Hepatocyte (in vitro differentiated cells): ENCODE measurements at regions not wholly inside any gene's neighbourhood (a gene's known extent, or its start where the extent isn't known, plus 50 kb on each side); places are given as distances from the start of the nearest gene placed in this dataset.

Experiments used
- DNase-seq: peaks from one replicate; pipeline ENCODE4 v3.0.0-alpha.2; 2016; ENCODE audit warnings: low spot score
- H2AFZ ChIP-seq: fragments of 200-600 bp; sonication (generic); 2 replicates; pipeline ENCODE4 v1.6.0; 2016; ENCODE audit warnings: antibody characterized with exemption, mild to moderate bottlenecking
- H3K27ac ChIP-seq: fragments of 200-600 bp; sonication (generic); 2 replicates; pipeline ENCODE4 v1.5.1; 2016; ENCODE audit warnings: mild to moderate bottlenecking
- H3K27me3 ChIP-seq: fragments of 200-600 bp; sonication (generic); 2 replicates; pipeline ENCODE4 v1.6.1; 2016
- H3K36me3 ChIP-seq: fragments of 200-600 bp; sonication (generic); replicated peaks from 2 replicates; pipeline ENCODE4 v1.5.1; 2016; ENCODE audit warnings: low read depth; ENCODE audit not compliant: insufficient read depth
- H3K4me1 ChIP-seq: fragments of 200-600 bp; sonication (generic); 2 replicates; pipeline ENCODE4 v1.5.1; 2016; ENCODE audit warnings: mild to moderate bottlenecking, moderate library complexity; ENCODE audit not compliant: insufficient read depth
- H3K4me2 ChIP-seq: fragments of 200-600 bp; sonication (generic); 2 replicates; pipeline ENCODE4 v1.6.0; 2016
- H3K4me3 ChIP-seq: fragments of 200-600 bp; sonication (generic); 2 replicates; pipeline ENCODE4 v1.5.1; 2016; ENCODE audit warnings: mild to moderate bottlenecking
- H3K79me2 ChIP-seq: fragments of 200-600 bp; sonication (generic); 2 replicates; pipeline ENCODE4 v1.6.0; 2017; ENCODE audit warnings: mild to moderate bottlenecking
- H3K9me2 ChIP-seq: fragments of 200-600 bp; sonication (generic); replicated peaks from 2 replicates; pipeline ENCODE4 v1.6.0; 2017; ENCODE audit warnings: mild to moderate bottlenecking; ENCODE audit not compliant: insufficient read depth
- H3K9me3 ChIP-seq: fragments of 200-600 bp; sonication (generic); 2 replicates; pipeline ENCODE4 v1.5.1; 2016; ENCODE audit warnings: low read depth, mild to moderate bottlenecking
- H4K20me1 ChIP-seq: fragments of 200-600 bp; sonication (generic); 2 replicates; pipeline ENCODE4 v1.6.0; 2016; ENCODE audit warnings: mild to moderate bottlenecking; ENCODE audit not compliant: insufficient read depth, poor library complexity, severe bottlenecking
- EZH2 ChIP-seq: fragments of 200-600 bp; sonication (generic); IDR thresholded peaks from 2 replicates; pipeline ENCODE4 v1.6.1; 2016; ENCODE audit warnings: antibody characterized with exemption, mild to moderate bottlenecking, borderline replicate concordance
- EZH2phosphoT487 ChIP-seq: fragments of 200-600 bp; sonication (generic); IDR thresholded peaks from one replicate; pipeline ENCODE4 v1.6.1; 2018; ENCODE audit warnings: antibody characterized with exemption, mild to moderate bottlenecking, low read depth, moderate library complexity; ENCODE audit not compliant: unreplicated experiment, severe bottlenecking
- WGBS: methylation state at CpG from one replicate; pipeline ENCODE4 v1.1.6; 2016; ENCODE audit warnings: low lambda C conversion rate; ENCODE audit errors: missing lambda C conversion rate; 5-methylcytosine and 5-hydroxymethylcytosine counted together
- TF ChIP-seq, protein P1 (sequence below): fragments of 200-600 bp; sonication (generic); IDR thresholded peaks from 2 replicates; pipeline ENCODE4 v1.5.1; 2016; ENCODE audit warnings: antibody characterized with exemption, mild to moderate bottlenecking; ENCODE audit not compliant: poor library complexity

DNA sequence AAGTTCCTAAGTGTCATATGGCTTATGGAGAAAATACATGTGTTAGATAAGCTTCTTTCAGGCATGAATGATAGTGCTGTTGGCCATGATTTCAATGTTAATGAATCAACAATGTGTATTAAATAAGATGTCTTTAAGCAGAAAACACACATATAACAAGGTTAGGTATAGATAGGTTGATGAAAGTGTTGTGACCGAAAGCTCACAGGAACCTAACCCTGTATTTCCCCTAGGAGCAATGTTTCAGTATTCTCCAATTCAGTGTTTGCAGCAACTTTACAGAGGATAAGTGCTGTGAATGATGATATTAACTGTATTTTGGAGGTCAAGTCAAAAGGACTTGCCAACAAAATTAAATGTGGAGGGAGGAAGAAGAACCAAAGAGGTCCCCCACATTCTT lies 82.8 kb upstream of the PRDM11 start:
- WGBS = 100% methylated on average over 1 of the region's 1 CpG
- H3K79me2 ChIP-seq = no peaks in the 10 kb centered on the region
- no peak overlapping the region for H3K4me3 ChIP-seq
- no peaks in the 10 kb centered on the region for H4K20me1 ChIP-seq
- no peak for DNase-seq
- TF ChIP-seq EZH2 = no peak
- TF ChIP-seq, protein P1, sequence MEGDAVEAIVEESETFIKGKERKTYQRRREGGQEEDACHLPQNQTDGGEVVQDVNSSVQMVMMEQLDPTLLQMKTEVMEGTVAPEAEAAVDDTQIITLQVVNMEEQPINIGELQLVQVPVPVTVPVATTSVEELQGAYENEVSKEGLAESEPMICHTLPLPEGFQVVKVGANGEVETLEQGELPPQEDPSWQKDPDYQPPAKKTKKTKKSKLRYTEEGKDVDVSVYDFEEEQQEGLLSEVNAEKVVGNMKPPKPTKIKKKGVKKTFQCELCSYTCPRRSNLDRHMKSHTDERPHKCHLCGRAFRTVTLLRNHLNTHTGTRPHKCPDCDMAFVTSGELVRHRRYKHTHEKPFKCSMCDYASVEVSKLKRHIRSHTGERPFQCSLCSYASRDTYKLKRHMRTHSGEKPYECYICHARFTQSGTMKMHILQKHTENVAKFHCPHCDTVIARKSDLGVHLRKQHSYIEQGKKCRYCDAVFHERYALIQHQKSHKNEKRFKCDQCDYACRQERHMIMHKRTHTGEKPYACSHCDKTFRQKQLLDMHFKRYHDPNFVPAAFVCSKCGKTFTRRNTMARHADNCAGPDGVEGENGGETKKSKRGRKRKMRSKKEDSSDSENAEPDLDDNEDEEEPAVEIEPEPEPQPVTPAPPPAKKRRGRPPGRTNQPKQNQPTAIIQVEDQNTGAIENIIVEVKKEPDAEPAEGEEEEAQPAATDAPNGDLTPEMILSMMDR = no peak
- TF ChIP-seq EZH2phosphoT487 = no peak
- H3K27me3 ChIP-seq = no peaks in the 10 kb centered on the region
- no peak overlapping the region for H3K27ac ChIP-seq
- H3K9me2 ChIP-seq = no peaks in the 10 kb centered on the region
- no peak overlapping the region for H2AFZ ChIP-seq
- H3K9me3 ChIP-seq = no peaks in the 10 kb centered on the region
- H3K4me1 ChIP-seq = no peaks in the 10 kb centered on the region
- H3K36me3 ChIP-seq = no peaks in the 10 kb centered on the region
- H3K4me2 ChIP-seq = no peak overlapping the region

DNA sequence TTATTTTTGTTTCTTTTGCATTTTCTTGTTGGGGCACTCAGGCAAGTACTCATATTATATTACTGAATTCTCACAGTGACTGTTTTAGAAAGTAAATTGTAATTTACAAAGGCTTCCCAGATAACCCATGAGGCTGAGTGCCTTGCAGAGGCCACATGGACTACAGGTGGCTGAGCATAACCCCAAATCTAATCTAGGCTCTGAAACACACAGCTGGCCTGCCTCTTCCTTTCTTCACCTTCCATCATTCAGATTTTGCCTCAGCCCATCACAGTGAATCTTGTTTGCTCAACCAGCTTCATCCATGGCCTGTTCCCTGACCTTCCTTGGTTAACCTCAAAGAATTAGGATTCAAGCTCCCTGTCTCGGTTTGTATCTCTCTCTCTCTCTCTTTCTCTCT lies 78.5 kb upstream of the PRDM11 start:
- Histone ChIP-seq H3K27me3 (no peaks in the 10 kb centered on the region), H3K27ac (no peak overlapping the region), H3K36me3 (no peaks in the 10 kb centered on the region), H3K9me2 (no peaks in the 10 kb centered on the region), H3K4me2 (no peak overlapping the region), H3K4me3 (no peak overlapping the region), H3K9me3 (no peaks in the 10 kb centered on the region), H3K4me1 (no peaks in the 10 kb centered on the region), H4K20me1 (no peaks in the 10 kb centered on the region), H3K79me2 (no peaks in the 10 kb centered on the region), H2AFZ (no peak overlapping the region)
- 73% methylated on average over 1 of the region's 1 CpG for WGBS
- no peak for DNase-seq
- TF ChIP-seq EZH2 (no peak), EZH2phosphoT487 (no peak)
- TF ChIP-seq, protein P1 = no peak

DNA sequence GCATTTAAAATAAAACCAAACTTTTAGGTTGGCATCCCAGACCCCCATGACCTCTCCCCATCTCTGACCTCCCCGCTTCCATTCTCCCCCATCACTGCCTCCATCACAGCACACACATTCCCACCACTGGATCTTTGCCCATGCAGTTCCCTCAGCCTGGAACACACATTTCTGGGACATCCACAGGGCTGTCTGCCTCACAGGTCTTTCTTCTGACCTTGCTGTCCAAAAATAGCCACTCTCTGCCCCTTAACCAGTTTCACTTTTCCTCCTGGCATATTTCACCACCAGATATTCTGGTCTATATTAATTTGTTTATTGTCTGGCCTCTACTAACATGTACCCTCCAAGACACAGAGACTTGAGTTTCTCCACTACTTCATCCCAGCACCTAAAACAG lies 75.2 kb upstream of the PRDM11 start:
- no peaks in the 10 kb centered on the region for H3K9me2 ChIP-seq
- no peak for DNase-seq
- H2AFZ ChIP-seq = no peak overlapping the region
- H3K27ac ChIP-seq = no peak overlapping the region
- no peaks in the 10 kb centered on the region for H3K36me3 ChIP-seq
- 93% methylated on average over 1 of the region's 1 CpG for WGBS
- no peaks in the 10 kb centered on the region for H3K4me1 ChIP-seq
- H3K27me3 ChIP-seq = no peaks in the 10 kb centered on the region
- no peaks in the 10 kb centered on the region for H4K20me1 ChIP-seq
- TF ChIP-seq EZH2phosphoT487 = no peak
- TF ChIP-seq, protein P1 = no peak
- no peak overlapping the region for H3K4me2 ChIP-seq
- no peaks in the 10 kb centered on the region for H3K79me2 ChIP-seq
- no peak overlapping the region for H3K4me3 ChIP-seq
- H3K9me3 ChIP-seq = no peaks in the 10 kb centered on the region

DNA sequence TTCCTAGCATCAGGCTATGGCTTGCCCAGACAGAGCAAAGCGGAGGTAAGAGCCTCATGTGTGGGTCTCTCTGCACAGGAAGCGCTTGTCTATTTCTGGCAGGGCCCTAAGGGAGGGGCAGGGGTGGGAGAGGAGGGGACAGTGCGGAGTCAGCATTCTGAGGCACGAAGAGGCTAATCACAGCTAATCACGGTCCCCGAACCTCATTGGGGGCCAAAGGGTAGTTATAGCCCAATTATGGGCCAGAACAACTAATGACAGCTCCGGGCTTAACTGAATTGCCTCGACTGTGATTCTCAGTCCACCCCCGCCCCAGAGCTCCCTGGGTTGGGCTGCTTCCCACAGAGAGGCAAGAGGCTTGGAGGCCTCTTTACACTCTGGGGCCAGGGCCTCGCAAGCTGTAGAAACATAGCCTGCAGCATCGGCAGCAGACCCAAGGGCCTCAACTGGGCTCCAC lies 72.7 kb upstream of the PRDM11 start:
- no peak overlapping the region for H3K27ac ChIP-seq
- DNase-seq = no peak
- no peaks in the 10 kb centered on the region for H3K79me2 ChIP-seq
- no peaks in the 10 kb centered on the region for H3K36me3 ChIP-seq
- 59% methylated on average over 10 of the region's 11 CpGs for WGBS
- no peak overlapping the region for H2AFZ ChIP-seq
- H3K9me3 ChIP-seq = no peaks in the 10 kb centered on the region
- H4K20me1 ChIP-seq = no peaks in the 10 kb centered on the region
- H3K9me2 ChIP-seq = no peaks in the 10 kb centered on the region
- TF ChIP-seq, protein P1 = no peak
- TF ChIP-seq EZH2 (no peak), EZH2phosphoT487 (no peak)
- no peaks in the 10 kb centered on the region for H3K4me1 ChIP-seq
- no peaks in the 10 kb centered on the region for H3K27me3 ChIP-seq
- no peak overlapping the region for H3K4me3 ChIP-seq
- no peak overlapping the region for H3K4me2 ChIP-seq
